Left lung (tissue), 4 donors: ENCODE measurements at regions not wholly inside any gene's neighbourhood (a gene's known extent, or its start where the extent isn't known, plus 50 kb on each side); places are given as distances from the start of the nearest gene placed in this dataset.

ENCODE experiments used
- ATAC-seq: fragments of 200-7000 bp; cut with Tn5 transposase; one replicate; pipeline ENCODE4 v1.9.1; 2020; ENCODE audit warnings: moderate library complexity
- DNase-seq, 4 donors: peaks; one replicate each; pipeline ENCODE4 v3.0.0-alpha.2; 2013 to 2020
- H3K27ac ChIP-seq, 2 donors: fragments of 200-600 bp; sonication (generic) in 1 of 2; one replicate each; pipeline versions ENCODE4 v1.5.0 to v1.8.0; 2020 to 2021
- H3K27me3 ChIP-seq, 2 donors: fragments of 200-600 bp; sonication (generic) in 1 of 2; one replicate each; pipeline versions ENCODE4 v1.5.0 to v1.8.0; 2020 to 2021
- H3K36me3 ChIP-seq, 2 donors: fragments of 200-600 bp; sonication (generic) in 1 of 2; one replicate each; pipeline versions ENCODE4 v1.5.0 to v1.8.0; 2020 to 2021
- H3K4me1 ChIP-seq, 2 donors: fragments of 200-600 bp; one replicate each; pipeline ENCODE4 v1.8.0; 2021
- H3K4me3 ChIP-seq, 2 donors: fragments of 200-600 bp; sonication (generic) in 1 of 2; one replicate each; pipeline versions ENCODE4 v1.5.0 to v1.8.0; 2020 to 2021; ENCODE audit warnings: mild to moderate bottlenecking in 1 of 2
- H3K9me3 ChIP-seq, 2 donors: fragments of 200-600 bp; sonication (generic) in 1 of 2; one replicate each; pipeline versions ENCODE4 v1.5.0 to v1.8.0; 2020 to 2021
- CTCF ChIP-seq, 2 donors: fragments of 200-600 bp; sonication (generic) in 1 of 2; IDR thresholded peaks; one replicate each; pipeline versions ENCODE4 v1.5.0 to v1.8.0; 2021; ENCODE audit warnings: antibody characterized with exemption in 2 of 2
- intact Hi-C, 2 donors: fragments of 100-400 bp; cut with DNase I; formaldehyde crosslinking; loops; one replicate each; pipeline versions ENCODE4 v1.11.2 to v1.14.2; 2022
- donor health status: DM: no; HTN: yes; CAD: no.
- donor health status: DM: no; HTN: no; CAD: no.

- DNase-seq (peak in 1 of 4 donors; percentile 24), ATAC-seq (no peak)
- Histone ChIP-seq H3K4me3 (no peak overlapping the region), H3K27me3 (no peaks in the 10 kb centered on the region), H3K36me3 (no peaks in the 10 kb centered on the region), H3K9me3 (no peaks in the 10 kb centered on the region), H3K4me1 (no peaks in the 10 kb centered on the region), H3K27ac (no peak overlapping the region)
- no peak for TF ChIP-seq CTCF (IDR thresholded peaks at IDR 0.05)
- intact Hi-C loops: no loop called here
Observed at GRCh38 chr16:66304961-66305360, 61.5 kb upstream of the CDH5 start.

- no peak for TF ChIP-seq CTCF (IDR thresholded peaks at IDR 0.05)
- H3K4me3 ChIP-seq: no peak overlapping the region
- intact Hi-C loops: no loop called here
- H3K9me3 ChIP-seq: no peaks in the 10 kb centered on the region
- no peak overlapping the region for H3K27ac ChIP-seq
- H3K27me3 ChIP-seq: no peaks in the 10 kb centered on the region
- no peaks in the 10 kb centered on the region for H3K36me3 ChIP-seq
- ATAC-seq (no peak), DNase-seq (peak in 2 of 4 donors; percentile 19 to 49)
- no peaks in the 10 kb centered on the region for H3K4me1 ChIP-seq
Observed at GRCh38 chr16:66304151-66304550, 62.3 kb upstream of the CDH5 start.

DNA sequence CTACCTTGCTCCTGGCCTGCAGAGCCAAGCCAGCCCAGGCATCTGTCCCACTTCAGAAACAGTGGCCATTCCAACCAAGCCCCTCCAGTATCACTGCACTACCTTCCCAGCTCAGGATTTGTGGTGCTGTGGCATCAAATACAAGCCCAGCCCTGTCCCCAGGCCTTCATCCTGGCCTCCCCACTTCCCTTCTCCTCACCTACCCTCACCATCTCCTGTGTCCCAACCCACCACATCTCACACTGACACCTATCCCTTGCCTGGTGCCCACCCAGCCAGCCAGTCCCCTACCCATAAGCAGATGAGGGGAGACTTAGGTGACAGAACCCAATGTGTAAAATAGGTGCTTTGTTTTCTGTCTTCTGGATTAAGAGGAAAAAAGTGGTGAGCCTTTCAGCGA lies 66.0 kb upstream of the CDH5 start:
- peak in 1 of 4 donors; percentile 4 for DNase-seq
- Histone ChIP-seq H3K4me3 (no peak overlapping the region), H3K36me3 (no peaks in the 10 kb centered on the region), H3K4me1 (no peaks in the 10 kb centered on the region), H3K27me3 (no peaks in the 10 kb centered on the region), H3K9me3 (no peaks in the 10 kb centered on the region), H3K27ac (no peak overlapping the region)
- intact Hi-C loops: no loop called here
- no peak for ATAC-seq
- no peak for TF ChIP-seq CTCF (IDR thresholded peaks at IDR 0.05)

GRCh38 chr16:66300037-66300436 lies 66.5 kb upstream of the CDH5 start:
- H3K9me3 ChIP-seq: no peaks in the 10 kb centered on the region
- TF ChIP-seq CTCF (IDR thresholded peaks at IDR 0.05): no peak
- H3K27me3 ChIP-seq: no peaks in the 10 kb centered on the region
- H3K27ac ChIP-seq: no peak overlapping the region
- no peaks in the 10 kb centered on the region for H3K4me1 ChIP-seq
- H3K36me3 ChIP-seq: no peaks in the 10 kb centered on the region
- DNase-seq (no peak), ATAC-seq (no peak)
- intact Hi-C loops: no loop called here
- H3K4me3 ChIP-seq: no peak overlapping the region

DNA sequence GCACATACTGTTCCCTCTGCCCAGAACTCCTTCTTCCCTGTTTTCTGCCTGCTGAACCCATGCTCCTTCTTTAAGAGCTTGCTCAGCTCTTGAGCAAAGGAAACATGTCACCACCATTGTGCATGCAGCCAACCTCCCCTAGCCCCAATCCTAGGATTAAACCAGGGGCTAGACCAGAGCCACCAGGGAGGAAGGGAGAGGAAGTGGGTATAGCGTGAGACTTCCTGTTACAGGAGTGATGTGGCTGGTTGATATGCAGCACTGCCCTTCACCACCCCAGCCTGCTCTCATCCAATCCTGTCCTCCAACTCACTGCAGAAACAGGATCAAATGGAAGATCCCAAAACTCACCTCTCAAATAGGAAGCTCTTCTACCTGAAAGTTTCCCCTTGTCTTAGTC lies 67.1 kb upstream of the CDH5 start:
- H3K4me1 ChIP-seq: no peaks in the 10 kb centered on the region
- ATAC-seq: no peak

More for the DNA sequence above, 67.1 kb upstream of the CDH5 start:
- DNase-seq: no peak
- TF ChIP-seq CTCF (IDR thresholded peaks at IDR 0.05): no peak
- Histone ChIP-seq H3K27me3 (no peaks in the 10 kb centered on the region), H3K4me3 (no peak overlapping the region), H3K27ac (no peak overlapping the region), H3K36me3 (no peaks in the 10 kb centered on the region), H3K9me3 (no peaks in the 10 kb centered on the region)
- intact Hi-C loops: no loop called here
